Body of pancreas (tissue), 4 donors: ENCODE measurements at regions not wholly inside any gene's neighbourhood (a gene's known extent, or its start where the extent isn't known, plus 50 kb on each side); places are given as distances from the start of the nearest gene placed in this dataset.

Source experiments
- ATAC-seq: fragments of 150-250 bp; one replicate; pipeline ENCODE4 v1.9.1; 2016
- DNase-seq, 4 donors: peaks; one replicate each; pipeline ENCODE4 v3.0.0-alpha.2; 2019
- H3K27ac ChIP-seq, 4 donors: fragments of 200-600 bp; sonication (generic); 1 replicate in 3 of 4; 2 replicates in 1 of 4; pipeline versions ENCODE4 v1.5.1 to v1.6.1; 2016 to 2019; ENCODE audit warnings: mild to moderate bottlenecking in 1 of 4, mixed read lengths in 1 of 4, moderate library complexity in 1 of 4
- H3K27me3 ChIP-seq, 2 donors: fragments of 200-600 bp; sonication (generic); one replicate each; pipeline ENCODE4 v1.6.0; 2016; ENCODE audit warnings: mild to moderate bottlenecking in 1 of 2
- H3K36me3 ChIP-seq, 2 donors: fragments of 200-600 bp; sonication (generic); replicated peaks in 1 of 2; 2 replicates each; pipeline ENCODE4 v1.5.1; 2016; ENCODE audit warnings: low read depth in 2 of 2; ENCODE audit not compliant: insufficient read depth in 1 of 2
- H3K4me1 ChIP-seq: fragments of 200-600 bp; sonication (generic); one replicate; pipeline ENCODE4 v1.6.0; 2016
- H3K4me3 ChIP-seq, 2 donors: fragments of 200-600 bp; sonication (generic); 1 replicate in 1 of 2; 2 replicates in 1 of 2; pipeline ENCODE4 v1.5.1; 2016 to 2019
- H3K9me3 ChIP-seq, 3 donors: fragments of 200-600 bp; sonication (generic); 1 replicate in 2 of 3; 2 replicates in 1 of 3; pipeline ENCODE4 v1.5.1; 2016
- POLR2A ChIP-seq, 3 donors: fragments of 450-650 bp; IDR thresholded peaks; one replicate each; pipeline ENCODE4 v1.6.1; 2016; ENCODE audit warnings: antibody characterized with exemption in 3 of 3, mild to moderate bottlenecking in 2 of 3
- WGBS, 2 donors: methylation state at CpG; one replicate each; pipeline ENCODE4 v1.1.5; 2017; 5-methylcytosine and 5-hydroxymethylcytosine counted together
- intact Hi-C: fragments of 100-400 bp; cut with DNase I; formaldehyde crosslinking; loops from one replicate; pipeline ENCODE4 v1.15.1; 2023
- TF ChIP-seq, protein P1 (sequence below), 7 experiments: fragments of 450-650 bp in 4 of 7; fragments of 200-600 bp in 3 of 7; sonication (generic) in 3 of 7; IDR thresholded peaks; one replicate each; pipeline ENCODE4 v1.5.1; 2016 to 2019; ENCODE audit warnings: antibody characterized with exemption in 7 of 7

DNA sequence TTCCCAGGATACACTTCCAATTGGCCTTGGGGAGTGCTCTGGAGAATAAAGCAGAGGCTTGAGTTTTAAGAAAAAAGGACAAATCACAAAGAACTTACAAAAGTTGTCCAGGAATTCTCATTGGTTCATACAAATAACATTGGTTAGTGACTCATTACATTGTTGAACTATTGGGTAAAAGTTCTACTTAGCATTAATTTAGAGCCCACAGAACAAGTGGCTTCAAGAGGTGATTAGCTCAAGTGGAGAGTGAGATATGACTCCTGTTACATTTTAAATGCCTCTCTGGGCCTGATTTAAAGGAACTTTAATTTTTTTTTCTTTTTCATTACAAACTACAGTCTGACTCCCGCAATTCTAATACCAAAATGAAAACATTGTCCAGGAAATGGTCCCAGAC, 72.9 kb downstream of the ASCL4 start:
- no peak for ATAC-seq
- DNase-seq: no peak
- Histone ChIP-seq H3K27ac (no peak overlapping the region), H3K4me3 (no peak overlapping the region), H3K4me1 (peaks cover 17% of the 10 kb centered on the region), H3K36me3 (no peaks in the 10 kb centered on the region), H3K27me3 (peaks cover 0 to 24% of the 10 kb centered on the region in 2 donors), H3K9me3 (no peaks in the 10 kb centered on the region)
- TF ChIP-seq POLR2A (IDR thresholded peaks at IDR 0.05): no peak
- TF ChIP-seq, protein P1, sequence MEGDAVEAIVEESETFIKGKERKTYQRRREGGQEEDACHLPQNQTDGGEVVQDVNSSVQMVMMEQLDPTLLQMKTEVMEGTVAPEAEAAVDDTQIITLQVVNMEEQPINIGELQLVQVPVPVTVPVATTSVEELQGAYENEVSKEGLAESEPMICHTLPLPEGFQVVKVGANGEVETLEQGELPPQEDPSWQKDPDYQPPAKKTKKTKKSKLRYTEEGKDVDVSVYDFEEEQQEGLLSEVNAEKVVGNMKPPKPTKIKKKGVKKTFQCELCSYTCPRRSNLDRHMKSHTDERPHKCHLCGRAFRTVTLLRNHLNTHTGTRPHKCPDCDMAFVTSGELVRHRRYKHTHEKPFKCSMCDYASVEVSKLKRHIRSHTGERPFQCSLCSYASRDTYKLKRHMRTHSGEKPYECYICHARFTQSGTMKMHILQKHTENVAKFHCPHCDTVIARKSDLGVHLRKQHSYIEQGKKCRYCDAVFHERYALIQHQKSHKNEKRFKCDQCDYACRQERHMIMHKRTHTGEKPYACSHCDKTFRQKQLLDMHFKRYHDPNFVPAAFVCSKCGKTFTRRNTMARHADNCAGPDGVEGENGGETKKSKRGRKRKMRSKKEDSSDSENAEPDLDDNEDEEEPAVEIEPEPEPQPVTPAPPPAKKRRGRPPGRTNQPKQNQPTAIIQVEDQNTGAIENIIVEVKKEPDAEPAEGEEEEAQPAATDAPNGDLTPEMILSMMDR (IDR thresholded peaks at IDR 0.05): no peak
- intact Hi-C loops: no loop called here
- WGBS, 2 donors: 63 to 83% methylated on average over 1 of the region's 1 CpG

DNA sequence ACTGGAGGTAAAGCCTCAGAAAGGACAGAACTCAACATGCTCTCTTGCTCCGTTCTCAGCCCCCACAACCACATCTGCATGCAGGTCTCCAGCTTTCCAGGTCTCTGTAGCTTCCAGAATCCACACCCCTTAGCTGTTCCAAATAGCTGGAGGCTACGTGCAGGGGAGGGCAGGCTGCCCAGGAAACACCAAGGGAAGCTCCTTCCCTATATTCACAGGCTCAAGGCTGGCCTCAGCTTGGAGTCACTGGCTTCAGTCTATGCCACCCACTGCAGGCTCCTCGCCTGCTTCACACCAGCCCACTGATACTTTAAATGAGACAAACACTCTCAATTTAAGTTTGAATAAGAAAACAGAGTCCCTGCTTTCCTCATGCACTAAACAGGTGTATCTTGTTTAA, 73.3 kb downstream of the ASCL4 start:
- H3K9me3 ChIP-seq: no peaks in the 10 kb centered on the region
- H3K27me3 ChIP-seq: peaks cover 0 to 24% of the 10 kb centered on the region in 2 donors
- WGBS, 2 donors: 39 to 45% methylated on average over 3 of the region's 3 CpGs
- no peaks in the 10 kb centered on the region for H3K36me3 ChIP-seq
- DNase-seq (no peak), ATAC-seq (no peak)
- no peak overlapping the region for H3K4me3 ChIP-seq
- no peak for TF ChIP-seq POLR2A (IDR thresholded peaks at IDR 0.05)
- TF ChIP-seq, protein P1 (IDR thresholded peaks at IDR 0.05): no peak
- H3K4me1 ChIP-seq: peaks cover 17% of the 10 kb centered on the region
- intact Hi-C loops: no loop called here
- H3K27ac ChIP-seq: no peak overlapping the region

DNA sequence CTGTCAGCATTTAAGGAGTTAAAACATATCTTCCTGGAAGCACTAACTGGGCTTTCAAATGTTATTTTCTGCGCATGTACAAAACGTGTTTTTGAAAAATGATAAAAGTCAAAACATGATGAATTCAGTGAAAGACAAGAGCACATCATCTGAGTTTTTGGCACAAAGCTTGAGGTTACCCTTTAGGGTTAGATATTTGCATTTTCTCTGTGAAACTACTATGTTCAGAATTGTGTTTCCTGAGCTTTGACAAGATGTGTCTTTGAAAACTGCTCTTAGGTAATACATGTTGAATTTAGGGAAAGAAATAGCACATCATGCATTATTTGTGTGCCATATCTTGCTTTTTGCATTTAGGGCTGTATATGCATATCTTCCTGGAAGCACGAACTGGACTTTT, 79.0 kb downstream of the ASCL4 start:
- H3K4me3 ChIP-seq: no peak overlapping the region
- ATAC-seq: no peak
- no peaks in the 10 kb centered on the region for H3K4me1 ChIP-seq
- H3K9me3 ChIP-seq: no peaks in the 10 kb centered on the region
- H3K27ac ChIP-seq: no peak overlapping the region
- WGBS, 2 donors: 15 to 26% methylated on average over 3 of the region's 3 CpGs
- TF ChIP-seq, protein P1 (IDR thresholded peaks at IDR 0.05): no peak
- TF ChIP-seq POLR2A (IDR thresholded peaks at IDR 0.05): no peak
- H3K36me3 ChIP-seq: no peaks in the 10 kb centered on the region
- intact Hi-C loops: no loop called here
- DNase-seq: no peak
- H3K27me3 ChIP-seq: no peaks in the 10 kb centered on the region

DNA sequence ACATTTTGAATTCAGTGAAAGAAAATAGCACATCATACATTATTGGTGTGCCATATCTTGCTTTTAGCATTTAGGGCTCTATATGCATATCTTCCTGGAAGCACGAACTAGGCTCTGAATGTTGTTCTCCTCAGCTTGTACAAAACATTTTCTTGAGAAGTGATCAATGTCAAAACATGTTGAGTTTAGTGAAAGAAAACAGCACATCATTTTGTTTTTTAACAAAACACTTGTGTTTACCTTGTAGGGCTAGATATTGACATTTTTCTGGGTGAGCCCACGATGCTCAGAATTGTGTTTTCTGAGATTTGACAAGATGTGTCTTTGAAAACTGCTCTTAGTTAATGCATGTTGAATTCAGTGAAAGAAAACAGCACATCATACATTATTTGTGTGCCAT, 81.0 kb downstream of the ASCL4 start:
- H3K27ac ChIP-seq: no peak overlapping the region
- no peaks in the 10 kb centered on the region for H3K36me3 ChIP-seq
- no peak overlapping the region for H3K4me3 ChIP-seq
- DNase-seq (no peak), ATAC-seq (no peak)
- intact Hi-C loops: no loop called here
- H3K27me3 ChIP-seq: no peaks in the 10 kb centered on the region
- TF ChIP-seq, protein P1 (IDR thresholded peaks at IDR 0.05): no peak
- no peak for TF ChIP-seq POLR2A (IDR thresholded peaks at IDR 0.05)
- H3K9me3 ChIP-seq: no peaks in the 10 kb centered on the region
- 63 to 64% methylated on average over 2 of the region's 2 CpGs for WGBS, 2 donors
- H3K4me1 ChIP-seq: no peaks in the 10 kb centered on the region

DNA sequence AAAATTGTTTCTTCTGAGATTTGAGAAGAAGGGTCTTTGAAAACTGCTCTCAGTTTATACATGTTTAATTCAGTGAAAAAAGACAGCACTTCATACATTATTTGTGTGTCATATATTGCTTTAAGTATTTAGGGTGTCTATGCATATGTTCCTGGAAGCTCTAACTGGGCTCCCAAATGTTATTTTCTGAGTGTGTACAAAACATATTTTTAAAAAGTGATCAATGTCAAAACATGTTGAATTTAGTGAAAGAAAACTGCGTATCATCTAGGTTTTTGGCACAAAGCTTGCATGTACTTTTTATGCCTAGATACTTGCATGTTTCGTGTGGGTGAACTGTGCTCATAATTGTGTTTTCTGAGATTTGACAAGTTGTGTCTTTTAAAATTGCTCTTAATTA, 81.6 kb downstream of the ASCL4 start:
- intact Hi-C loops: no loop called here
- Histone ChIP-seq H3K9me3 (no peaks in the 10 kb centered on the region), H3K27ac (no peak overlapping the region), H3K4me3 (no peak overlapping the region), H3K36me3 (no peaks in the 10 kb centered on the region), H3K4me1 (no peaks in the 10 kb centered on the region), H3K27me3 (no peaks in the 10 kb centered on the region)
- ATAC-seq (no peak), DNase-seq (no peak)
- TF ChIP-seq, protein P1 (IDR thresholded peaks at IDR 0.05): no peak
- no peak for TF ChIP-seq POLR2A (IDR thresholded peaks at IDR 0.05)
- WGBS, 2 donors: 43 to 74% methylated on average over 2 of the region's 2 CpGs
